OCI-LY7 (cell line): ENCODE measurements at regions not wholly inside any gene's neighbourhood (a gene's known extent, or its start where the extent isn't known, plus 50 kb on each side); places are given as distances from the start of the nearest gene placed in this dataset.

ENCODE experiments used
- BruUV-seq: library from RNA; stranded (reverse); fragments of 400-500 nt; replicated peaks from 2 replicates; lab custom pipeline; 2021; lab: Mats Ljungman, UMichigan
- CTCF ChIA-PET: fragments of 300-600 bp; sonication (Branson Sonifier 250); formaldehyde crosslinking; loops from one replicate; lab custom pipeline; 2022; ENCODE audit warnings: antibody characterized with exemption; ENCODE audit not compliant: unreplicated experiment; lab: Charles Lee
- POLR2A ChIA-PET: fragments of 300-600 bp; sonication (Branson Sonifier 250); formaldehyde crosslinking; loops from one replicate; lab custom pipeline; 2022; ENCODE audit warnings: antibody characterized with exemption; lab: Charles Lee
- DNase-seq: peaks from one replicate; pipeline ENCODE4 v3.0.0-alpha.2; 2015; ENCODE audit warnings: low spot score
- H2AFZ ChIP-seq: fragments of 200-600 bp; sonication (generic), shearing (Covaris generic); 2 replicates; pipeline ENCODE4 v1.6.1; 2014; ENCODE audit warnings: mild to moderate bottlenecking, antibody characterized with exemption, low read length, moderate library complexity
- H3K27ac ChIP-seq: fragments of 200-600 bp; sonication (generic); 2 replicates; pipeline ENCODE4 v1.5.1; 2014; ENCODE audit warnings: mixed run types, low read depth, mild to moderate bottlenecking, moderate library complexity, low read length, inconsistent platforms; ENCODE audit not compliant: poor library complexity, severe bottlenecking
- H3K36me3 ChIP-seq: fragments of 200-600 bp; sonication (generic); 2 replicates; pipeline ENCODE4 v1.6.1; 2014; ENCODE audit warnings: mild to moderate bottlenecking, antibody characterized with exemption, low read length, moderate library complexity, mixed read lengths; ENCODE audit not compliant: insufficient read depth
- H3K4me1 ChIP-seq: fragments of 200-600 bp; sonication (generic); 2 replicates; pipeline ENCODE4 v1.5.1; 2014; ENCODE audit warnings: mild to moderate bottlenecking, low read length; ENCODE audit not compliant: insufficient read depth, poor library complexity, severe bottlenecking
- H3K4me2 ChIP-seq: fragments of 200-600 bp; sonication (generic); 2 replicates; pipeline ENCODE4 v1.6.1; 2014; ENCODE audit warnings: mild to moderate bottlenecking, low read length
- H3K4me3 ChIP-seq: fragments of 200-600 bp; sonication (generic); 2 replicates; pipeline ENCODE4 v1.5.1; 2014; ENCODE audit warnings: mild to moderate bottlenecking, low read depth, low read length; ENCODE audit not compliant: poor library complexity, severe bottlenecking
- H3K79me2 ChIP-seq: fragments of 200-600 bp; sonication (generic); 2 replicates; pipeline ENCODE4 v1.6.1; 2016; ENCODE audit warnings: low read depth, mild to moderate bottlenecking, low read length, moderate library complexity, mixed read lengths; ENCODE audit not compliant: insufficient read depth
- H3K9me2 ChIP-seq: fragments of 200-600 bp; sonication (generic); 2 replicates; pipeline ENCODE4 v1.6.1; 2016; ENCODE audit warnings: mild to moderate bottlenecking, low read length, mixed read lengths; ENCODE audit not compliant: insufficient read depth
- H3K9me3 ChIP-seq: fragments of 200-600 bp; sonication (generic); 2 replicates; pipeline ENCODE4 v1.6.1; 2014; ENCODE audit warnings: mild to moderate bottlenecking, mixed run types, low read length, mixed read lengths
- H4K20me1 ChIP-seq: fragments of 200-600 bp; sonication (generic); 2 replicates; pipeline ENCODE4 v1.6.1; 2014; ENCODE audit warnings: mild to moderate bottlenecking, antibody characterized with exemption, low read length, moderate library complexity, mixed read lengths; ENCODE audit not compliant: insufficient read depth
- CTCF ChIP-seq: fragments of 200-600 bp; sonication (generic); conservative IDR thresholded peaks from 2 replicates; pipeline ENCODE4 v1.5.1; 2014; ENCODE audit warnings: mild to moderate bottlenecking, antibody characterized with exemption, low read length, moderate library complexity, mixed read lengths
- EZH2phosphoT487 ChIP-seq: fragments of 200-600 bp; sonication (generic); IDR thresholded peaks from 2 replicates; pipeline ENCODE4 v1.6.1; 2018; ENCODE audit warnings: low read depth, borderline replicate concordance, mild to moderate bottlenecking, mixed run types, antibody characterized with exemption, low read length, moderate library complexity, mixed read lengths
- intact Hi-C: fragments of 100-400 bp; cut with micrococcal nuclease; formaldehyde crosslinking; loops from one replicate; pipeline ENCODE4 v1.10.0; 2022; ENCODE audit not compliant: unreplicated experiment

DNA sequence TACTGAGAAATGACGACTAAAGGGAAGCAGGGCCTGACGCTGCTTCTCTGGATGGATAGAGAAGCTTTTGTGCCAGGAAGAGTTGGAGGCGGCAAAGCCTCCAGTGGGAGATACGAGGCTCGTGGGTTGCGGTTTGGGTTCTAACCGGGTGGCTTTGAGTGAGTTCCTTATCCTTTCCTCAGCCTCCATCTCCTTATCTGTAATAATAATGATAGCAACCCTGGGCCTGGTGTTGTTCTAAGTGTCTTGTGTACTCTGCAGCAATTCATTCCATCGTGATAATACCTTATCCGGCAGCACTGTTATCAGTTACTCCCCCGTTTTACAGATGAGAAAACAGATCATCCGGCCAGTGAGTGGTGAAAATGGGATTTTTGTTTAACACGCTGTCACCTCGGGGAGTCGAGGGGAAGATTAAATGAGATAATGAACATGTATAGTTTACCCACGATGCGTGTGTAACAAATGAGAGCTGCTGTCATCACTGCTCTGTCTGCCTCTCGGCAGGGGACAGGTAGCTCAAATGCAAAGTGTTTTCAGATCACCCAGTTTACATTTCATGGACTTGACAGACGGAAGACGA, 52.0 kb upstream of the LHX1 start:
- Histone ChIP-seq H3K27ac (no peak overlapping the region), H3K9me2 (no peaks in the 10 kb centered on the region), H3K36me3 (no peaks in the 10 kb centered on the region), H2AFZ (no peak overlapping the region), H3K4me3 (no peak overlapping the region), H4K20me1 (no peaks in the 10 kb centered on the region), H3K4me2 (no peak overlapping the region), H3K9me3 (no peaks in the 10 kb centered on the region), H3K4me1 (no peaks in the 10 kb centered on the region), H3K79me2 (no peaks in the 10 kb centered on the region)
- BruUV-seq: no TSS peak
- intact Hi-C loops: no loop called here
- POLR2A ChIA-PET: no interaction called here
- CTCF ChIA-PET: no interaction called here
- TF ChIP-seq EZH2phosphoT487 (no peak), CTCF (no peak)
- DNase-seq: no peak

- POLR2A ChIA-PET: interaction anchor here (0.5 kb wide), 1 partner anchor 82 kb away, joined by 4 read pairs; no protein-coding TSS in a partner anchor
- no TSS peak for BruUV-seq
- no peaks in the 10 kb centered on the region for H3K4me1 ChIP-seq
- CTCF ChIA-PET: no interaction called here
- no peak overlapping the region for H3K4me3 ChIP-seq
- no peaks in the 10 kb centered on the region for H3K36me3 ChIP-seq
- H2AFZ ChIP-seq: no peak overlapping the region
- no peak overlapping the region for H3K27ac ChIP-seq
- no peak for DNase-seq
- no peaks in the 10 kb centered on the region for H3K9me3 ChIP-seq
- intact Hi-C loops: no loop called here
- no peaks in the 10 kb centered on the region for H3K79me2 ChIP-seq
- H3K9me2 ChIP-seq: no peaks in the 10 kb centered on the region
- TF ChIP-seq CTCF: no peak
- TF ChIP-seq EZH2phosphoT487: no peak
- no peak overlapping the region for H3K4me2 ChIP-seq
- H4K20me1 ChIP-seq: no peaks in the 10 kb centered on the region
Observed at GRCh38 chr17:36885771-36886377, 51.4 kb upstream of the LHX1 start.
